AG04450 (cell line): ENCODE measurements at regions not wholly inside any gene's neighbourhood (a gene's known extent, or its start where the extent isn't known, plus 50 kb on each side); places are given as distances from the start of the nearest gene placed in this dataset.

ENCODE experiments used
- CTCF ChIA-PET: fragments of 300-600, 350-600 bp; formaldehyde crosslinking; extraction: SDS; loops from one replicate; lab custom pipeline; 2022; ENCODE audit warnings: antibody characterized with exemption, inconsistent platforms; lab: Charles Lee
- POLR2A ChIA-PET: fragments of 350-600 bp; formaldehyde crosslinking; extraction: SDS; loops from one replicate; lab custom pipeline; 2021; ENCODE audit warnings: antibody characterized with exemption, inconsistent platforms; lab: Yijun Ruan, JAX
- DNase-seq: peaks from one replicate; pipeline ENCODE4 v3.0.0-alpha.2; 2011; ENCODE audit warnings: low read depth, low spot score
- H3K27ac ChIP-seq: one replicate; pipeline ENCODE4 v1.5.1; 2012; ENCODE audit warnings: low read depth, low read length, control low read depth
- H3K27me3 ChIP-seq: one replicate; pipeline ENCODE4 v1.6.0; 2012; ENCODE audit warnings: low read length; ENCODE audit not compliant: control insufficient read depth, insufficient read depth
- H3K4me3 ChIP-seq: 2 replicates; pipeline ENCODE4 v1.5.1; 2011; ENCODE audit warnings: mild to moderate bottlenecking, low read depth, low read length, control low read depth
- H3K9me3 ChIP-seq: 2 replicates; pipeline ENCODE4 v1.5.1; 2012; ENCODE audit warnings: low read length; ENCODE audit not compliant: control insufficient read depth, insufficient read depth
- CTCF ChIP-seq: IDR thresholded peaks from 2 replicates; pipeline ENCODE4 v1.5.1; 2011; ENCODE audit warnings: low read depth, low read length, control low read depth, inconsistent platforms

GRCh38 chr1:182260516-182260915, 131.1 kb downstream of the GLUL start:
- Histone ChIP-seq H3K27ac (no peak overlapping the region), H3K9me3 (no peaks in the 10 kb centered on the region), H3K4me3 (no peak overlapping the region), H3K27me3 (no peaks in the 10 kb centered on the region)
- TF ChIP-seq CTCF = no peak
- ChIA-PET POLR2A (no interaction called here), CTCF (interaction anchor here (1.0 kb wide), 1 partner anchor 117 kb away, joined by 4 read pairs; no protein-coding TSS in a partner anchor)
- no peak for DNase-seq

GRCh38 chr1:182259968-182260367, 131.6 kb downstream of the GLUL start:
- no peak for DNase-seq
- POLR2A ChIA-PET = no interaction called here
- Histone ChIP-seq H3K27me3 (no peaks in the 10 kb centered on the region), H3K27ac (no peak overlapping the region), H3K4me3 (no peak overlapping the region), H3K9me3 (no peaks in the 10 kb centered on the region)
- CTCF ChIA-PET = no interaction called here
- no peak for TF ChIP-seq CTCF

- H3K9me3 ChIP-seq = no peaks in the 10 kb centered on the region
- ChIA-PET CTCF (no interaction called here), POLR2A (no interaction called here)
- no peak for TF ChIP-seq CTCF
- no peak overlapping the region for H3K27ac ChIP-seq
- H3K4me3 ChIP-seq = no peak overlapping the region
- no peak for DNase-seq
- H3K27me3 ChIP-seq = no peaks in the 10 kb centered on the region
These were observed 132.2 kb downstream of the GLUL start for GRCh38 chr1:182259229-182259872.

- Histone ChIP-seq H3K9me3 (no peaks in the 10 kb centered on the region), H3K4me3 (no peak overlapping the region), H3K27me3 (no peaks in the 10 kb centered on the region), H3K27ac (no peak overlapping the region)
- ChIA-PET CTCF (no interaction called here), POLR2A (no interaction called here)
- TF ChIP-seq CTCF = no peak
- DNase-seq = no peak
These were observed 134.1 kb downstream of the GLUL start for GRCh38 chr1:182257369-182258063.

- H3K9me3 ChIP-seq = no peaks in the 10 kb centered on the region
- TF ChIP-seq CTCF = no peak
- H3K27me3 ChIP-seq = no peaks in the 10 kb centered on the region
- no peak overlapping the region for H3K27ac ChIP-seq
- no peak for DNase-seq
- CTCF ChIA-PET = no interaction called here
- POLR2A ChIA-PET = no interaction called here
- H3K4me3 ChIP-seq = no peak overlapping the region
These were observed 134.7 kb downstream of the GLUL start for GRCh38 chr1:182256931-182257330.
